GM12878 (cell line): ENCODE measurements at regions not wholly inside any gene's neighbourhood (a gene's known extent, or its start where the extent isn't known, plus 50 kb on each side); places are given as distances from the start of the nearest gene placed in this dataset.

ENCODE experiments used
- ATAC-seq: fragments of 200-7000 bp; cut with Tn5 transposase; 3 replicates; pipeline ENCODE4 v1.9.1; 2020; ENCODE audit warnings: mild to moderate bottlenecking, moderate library complexity
- BruUV-seq: library from RNA; stranded (reverse); fragments of 400-500 nt; replicated peaks from 2 replicates; lab custom pipeline; 2021; lab: Mats Ljungman, UMichigan
- CTCF ChIA-PET: fragments of 300-600 bp; sonication (Branson Sonifier 250); formaldehyde crosslinking; extraction: SDS; loops from one replicate; lab custom pipeline; 2021; ENCODE audit warnings: inconsistent platforms; lab: Yijun Ruan, JAX
- POLR2A ChIA-PET: fragments of 350-600 bp; formaldehyde crosslinking; extraction: SDS; loops from one replicate; lab custom pipeline; 2021; ENCODE audit warnings: inconsistent platforms; lab: Charles Lee
- RAD21 ChIA-PET: fragments of 300-600 bp; sonication (Branson Sonifier 250); formaldehyde crosslinking; loops from one replicate; lab custom pipeline; 2023; ENCODE audit warnings: antibody characterized with exemption; ENCODE audit not compliant: unreplicated experiment; lab: Charles Lee
- SMC1A ChIA-PET: fragments of 300-600 bp; sonication (Branson Sonifier 250); formaldehyde crosslinking; loops from one replicate; lab custom pipeline; 2023; ENCODE audit not compliant: unreplicated experiment, uncharacterized antibody; lab: Charles Lee
- DNase-seq: peaks from one replicate; pipeline ENCODE4 v3.0.0-alpha.2; 2011; ENCODE audit warnings: low read depth, low spot score
- FAIRE-seq: peaks from 3 replicates; lab custom pipeline; 2011; peaks lifted over from hg19 to GRCh38; lab: Jason Lieb, UNC
- H2AFZ ChIP-seq: 2 replicates; pipeline ENCODE4 v1.6.0; 2011; ENCODE audit warnings: low read depth, low read length, control low read depth; ENCODE audit not compliant: control insufficient read depth
- H3K27ac ChIP-seq: 2 replicates; pipeline ENCODE4 v1.5.1; 2011; ENCODE audit warnings: control low read depth; ENCODE audit not compliant: control insufficient read depth, insufficient read depth
- H3K27me3 ChIP-seq, 2 experiments: replicated peaks in 1 of 2; 2 replicates each; pipeline versions ENCODE4 v1.6.0 to v1.6.1; 2011; ENCODE audit warnings: low read length in 1 of 2; ENCODE audit not compliant: control insufficient read depth in 2 of 2, insufficient read depth in 2 of 2
- H3K36me3 ChIP-seq, 2 experiments: 2 replicates each; pipeline ENCODE4 v1.5.1; 2011; ENCODE audit warnings: low read length in 1 of 2; ENCODE audit not compliant: control insufficient read depth in 2 of 2, insufficient read depth in 2 of 2
- H3K4me1 ChIP-seq: 2 replicates; pipeline ENCODE4 v1.6.1; 2011; ENCODE audit warnings: mild to moderate bottlenecking, low read length, moderate library complexity, mixed read lengths; ENCODE audit not compliant: control insufficient read depth, insufficient read depth
- H3K4me2 ChIP-seq: 2 replicates; pipeline ENCODE4 v1.6.0; 2011; ENCODE audit warnings: control low read depth; ENCODE audit not compliant: control insufficient read depth, insufficient read depth
- H3K4me3 ChIP-seq: fragments of 200-600 bp; sonication (generic); 2 replicates; pipeline ENCODE4 v1.5.1; 2016
- H3K79me2 ChIP-seq: 2 replicates; pipeline ENCODE4 v1.6.0; 2011; ENCODE audit warnings: low read length; ENCODE audit not compliant: control insufficient read depth, insufficient read depth
- H3K9ac ChIP-seq: 2 replicates; pipeline ENCODE4 v1.8.0; 2011; ENCODE audit warnings: low read length, control low read depth, mixed read lengths; ENCODE audit not compliant: control insufficient read depth, insufficient read depth
- H3K9me3 ChIP-seq: replicated peaks from 3 replicates; pipeline ENCODE4 v1.5.1; 2011; ENCODE audit warnings: mild to moderate bottlenecking, low read length; ENCODE audit not compliant: control insufficient read depth, insufficient read depth
- H4K20me1 ChIP-seq: 2 replicates; pipeline ENCODE4 v1.6.0; 2011; ENCODE audit not compliant: control insufficient read depth, insufficient read depth
- ATF2 ChIP-seq: IDR thresholded peaks from 2 replicates; pipeline ENCODE4 v1.6.1; 2012; ENCODE audit warnings: low read length, inconsistent platforms
- ATF3 ChIP-seq: IDR thresholded peaks from 2 replicates; pipeline ENCODE4 v1.6.1; 2011; ENCODE audit warnings: low read depth, mild to moderate bottlenecking, low read length, moderate library complexity, borderline replicate concordance; ENCODE audit errors: extremely low read depth
- BHLHE40 ChIP-seq, 2 experiments: fragments of 450-650 bp in 1 of 2; IDR thresholded peaks; 2 replicates each; pipeline ENCODE4 v1.6.1; 2011 to 2017; ENCODE audit warnings: low read depth in 2 of 2, borderline replicate concordance in 1 of 2, improper control_type of control experiment in 1 of 2, low read length in 1 of 2, mild to moderate bottlenecking in 1 of 2
- CBFB ChIP-seq: IDR thresholded peaks from 2 replicates; pipeline ENCODE4 v1.6.1; 2016; ENCODE audit warnings: antibody characterized with exemption, low read depth
- CHD4 ChIP-seq: fragments of 200-600 bp; sonication (generic); IDR thresholded peaks from 2 replicates; pipeline ENCODE4 v1.6.1; 2016; ENCODE audit warnings: mild to moderate bottlenecking
- CUX1 ChIP-seq: IDR thresholded peaks from 2 replicates; pipeline ENCODE4 v1.6.1; 2012; ENCODE audit warnings: improper control_type of control experiment, low read depth, low read length; ENCODE audit not compliant: insufficient replicate concordance
- EED ChIP-seq: sonication (generic); IDR thresholded peaks from 2 replicates; pipeline ENCODE4 v1.6.1; 2016; ENCODE audit warnings: antibody characterized with exemption, low read depth
- KAT2A ChIP-seq: conservative IDR thresholded peaks from 2 replicates; pipeline ENCODE4 v1.6.1; 2011; ENCODE audit warnings: low read depth, low read length; ENCODE audit not compliant: control insufficient read depth
- LARP7 ChIP-seq: fragments of 450-650 bp; IDR thresholded peaks from 2 replicates; pipeline ENCODE4 v1.6.1; 2017; ENCODE audit warnings: mild to moderate bottlenecking
- NR2F1 ChIP-seq: fragments of 450-650 bp; conservative IDR thresholded peaks from 2 replicates; pipeline ENCODE4 v1.6.1; 2017; ENCODE audit warnings: mild to moderate bottlenecking
- SPI1 ChIP-seq: IDR thresholded peaks from 2 replicates; pipeline ENCODE4 v1.6.1; 2011; ENCODE audit warnings: low read depth, mild to moderate bottlenecking, low read length, moderate library complexity, borderline replicate concordance; ENCODE audit not compliant: insufficient read depth
- SREBF2 ChIP-seq: IDR thresholded peaks from 2 replicates; pipeline ENCODE4 v1.6.1; 2012; ENCODE audit warnings: mild to moderate bottlenecking, low read length
- SUZ12 ChIP-seq: fragments of 200-600 bp; sonication (generic); IDR thresholded peaks from one replicate; pipeline ENCODE4 v1.6.1; 2018; ENCODE audit warnings: antibody characterized with exemption, mild to moderate bottlenecking; ENCODE audit not compliant: unreplicated experiment
- TARDBP ChIP-seq: IDR thresholded peaks from 2 replicates; pipeline ENCODE4 v1.6.1; 2016; ENCODE audit warnings: borderline replicate concordance
- ZSCAN29 ChIP-seq: fragments of 450-650 bp; IDR thresholded peaks from 2 replicates; pipeline ENCODE4 v1.6.1; 2017; ENCODE audit warnings: mild to moderate bottlenecking, moderate library complexity
- WGBS: methylation state at CpG from one replicate; pipeline ENCODE4 v1.1.6; 2016; ENCODE audit warnings: low lambda C conversion rate; ENCODE audit not compliant: insufficient replicate concordance, insufficient coverage; ENCODE audit errors: missing lambda C conversion rate; 5-methylcytosine and 5-hydroxymethylcytosine counted together
- in situ Hi-C: fragments of 300-500 bp; cut with MboI; formaldehyde crosslinking; loops from 9 replicates; pipeline ENCODE4 v1.14.3; 2018; ENCODE audit warnings: mixed read lengths
- intact Hi-C: fragments of 100-400 bp; cut with micrococcal nuclease; formaldehyde crosslinking; loops from one replicate; pipeline ENCODE4 v1.14.2; 2022; ENCODE audit not compliant: unreplicated experiment

GRCh38 chr3:159170436-159171003 is 368.7 kb downstream of the MFSD1 start (continued):
- TF ChIP-seq KAT2A (no peak), SUZ12 (no peak), ATF2 (no peak), LARP7 (no peak), EED (no peak), BHLHE40 (IDR thresholded peaks at IDR 0.05; ENCODE audit: borderline replicate concordance in 1 of 2, low read depth in 2 of 2, low read length in 1 of 2) (no peak), CHD4 (no peak)

- no peak for ATAC-seq
- no peak for FAIRE-seq
- Histone ChIP-seq H2AFZ (no peak overlapping the region), H3K27ac (no peak overlapping the region), H3K36me3 (no peaks in the 10 kb centered on the region), H3K9ac (no peak overlapping the region), H3K9me3 (no peaks in the 10 kb centered on the region), H3K4me1 (no peaks in the 10 kb centered on the region), H3K4me2 (no peak overlapping the region), H3K79me2 (no peaks in the 10 kb centered on the region), H4K20me1 (no peaks in the 10 kb centered on the region), H3K4me3 (no peak overlapping the region), H3K27me3 (no peaks in the 10 kb centered on the region; a peak in 1 of 4 replicates)
- RAD21 ChIA-PET, result no interaction called here
- BruUV-seq, result no TSS peak
- DNase-seq, result no peak
- in situ Hi-C loops (no loop called here), intact Hi-C loops (no loop called here)
- SMC1A ChIA-PET, result no interaction called here
- WGBS, result 41% methylated on average over 3 of the region's 3 CpGs
- CTCF ChIA-PET, result no interaction called here
- POLR2A ChIA-PET, result no interaction called here
- TF ChIP-seq NR2F1 (no peak), ATF3 (no peak), ZSCAN29 (no peak), CBFB (no peak), SPI1 (no peak), SREBF2 (no peak), CUX1 (no peak), TARDBP (no peak)
Measured at GRCh38 chr3:159171333-159171732, 369.5 kb downstream of the MFSD1 start.
